Karpas-422 (cell line): ENCODE measurements at regions not wholly inside any gene's neighbourhood (a gene's known extent, or its start where the extent isn't known, plus 50 kb on each side); places are given as distances from the start of the nearest gene placed in this dataset.

ENCODE experiments used
- DNase-seq: peaks from one replicate; pipeline ENCODE4 v3.0.0-alpha.2; 2015
- H2AFZ ChIP-seq: fragments of 200-600 bp; sonication (generic); 2 replicates; pipeline ENCODE4 v1.6.1; 2014; ENCODE audit warnings: antibody characterized with exemption, low read length, mixed read lengths
- H3K27ac ChIP-seq: fragments of 200-600 bp; sonication (generic); 2 replicates; pipeline ENCODE4 v1.5.1; 2014; ENCODE audit warnings: mild to moderate bottlenecking, low read length, moderate library complexity
- H3K27me3 ChIP-seq: fragments of 200-600 bp; sonication (generic); 2 replicates; pipeline ENCODE4 v1.6.1; 2014; ENCODE audit warnings: low read length, mixed read lengths
- H3K36me3 ChIP-seq: fragments of 200-600 bp; sonication (generic); 2 replicates; pipeline ENCODE4 v1.6.1; 2014; ENCODE audit warnings: low read length, mixed read lengths; ENCODE audit not compliant: insufficient read depth
- H3K4me1 ChIP-seq: fragments of 200-600 bp; sonication (generic); 2 replicates; pipeline ENCODE4 v1.6.1; 2014; ENCODE audit warnings: mild to moderate bottlenecking, low read length, mixed read lengths
- H3K4me2 ChIP-seq: fragments of 200-600 bp; sonication (generic); 2 replicates; pipeline ENCODE4 v1.6.1; 2014; ENCODE audit warnings: low read length, low read depth, mild to moderate bottlenecking; ENCODE audit not compliant: poor library complexity, severe bottlenecking
- H3K4me3 ChIP-seq: fragments of 200-600 bp; sonication (generic); 2 replicates; pipeline ENCODE4 v1.5.1; 2014; ENCODE audit warnings: mild to moderate bottlenecking, antibody characterized with exemption, low read length, mixed read lengths
- H3K79me2 ChIP-seq: fragments of 200-600 bp; sonication (generic); 2 replicates; pipeline ENCODE4 v1.6.1; 2014; ENCODE audit warnings: mild to moderate bottlenecking, low read length, mixed read lengths
- H3K9ac ChIP-seq: fragments of 200-600 bp; sonication (generic); 2 replicates; pipeline ENCODE4 v1.6.0; 2014; ENCODE audit warnings: low read length
- H3K9me2 ChIP-seq: fragments of 200-600 bp; sonication (generic), shearing (Covaris generic); replicated peaks from 2 replicates; pipeline ENCODE4 v1.6.0; 2014; ENCODE audit warnings: mild to moderate bottlenecking, low read length, moderate library complexity; ENCODE audit not compliant: insufficient read depth
- H3K9me3 ChIP-seq: fragments of 300-700, 200-600 bp; sonication (generic); 2 replicates; pipeline ENCODE4 v1.6.1; 2014; ENCODE audit warnings: low read length, mixed read lengths
- H4K20me1 ChIP-seq: fragments of 200-600 bp; sonication (generic); 2 replicates; pipeline ENCODE4 v1.6.1; 2014; ENCODE audit warnings: mild to moderate bottlenecking, antibody characterized with exemption, low read length, low read depth; ENCODE audit not compliant: insufficient read depth

DNA sequence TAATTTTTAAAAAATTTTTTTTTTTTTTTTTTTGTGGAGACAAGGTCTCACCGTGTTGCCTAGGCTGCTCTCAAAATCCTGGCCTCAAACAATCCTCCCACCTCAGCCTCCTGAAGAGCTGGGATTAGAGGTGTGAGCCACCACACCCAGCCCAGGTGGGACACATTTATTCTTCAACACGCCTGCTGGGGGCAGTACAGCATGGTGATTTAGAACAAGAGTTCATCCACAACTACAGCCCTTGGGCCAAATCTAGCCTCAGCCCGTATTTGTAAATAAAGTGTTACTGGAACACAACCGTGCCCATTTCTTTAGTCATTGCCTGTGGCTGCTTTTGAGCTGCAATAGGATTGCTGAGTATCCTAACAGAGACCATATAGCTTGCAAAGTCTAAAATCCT, 92.8 kb downstream of the KATNIP start:
- peak; percentile 72 for DNase-seq
- no peak overlapping the region for H3K4me2 ChIP-seq
- no peaks in the 10 kb centered on the region for H3K36me3 ChIP-seq
- no peaks in the 10 kb centered on the region for H3K9me2 ChIP-seq
- no peak overlapping the region for H3K9ac ChIP-seq
- H3K79me2 ChIP-seq = no peaks in the 10 kb centered on the region
- no peak overlapping the region for H3K27ac ChIP-seq
- H3K4me1 ChIP-seq = peaks cover 9% of the 10 kb centered on the region
- no peaks in the 10 kb centered on the region for H4K20me1 ChIP-seq
- H3K9me3 ChIP-seq = no peaks in the 10 kb centered on the region
- H3K27me3 ChIP-seq = no peaks in the 10 kb centered on the region
- no peak overlapping the region for H2AFZ ChIP-seq
- H3K4me3 ChIP-seq = no peak overlapping the region

DNA sequence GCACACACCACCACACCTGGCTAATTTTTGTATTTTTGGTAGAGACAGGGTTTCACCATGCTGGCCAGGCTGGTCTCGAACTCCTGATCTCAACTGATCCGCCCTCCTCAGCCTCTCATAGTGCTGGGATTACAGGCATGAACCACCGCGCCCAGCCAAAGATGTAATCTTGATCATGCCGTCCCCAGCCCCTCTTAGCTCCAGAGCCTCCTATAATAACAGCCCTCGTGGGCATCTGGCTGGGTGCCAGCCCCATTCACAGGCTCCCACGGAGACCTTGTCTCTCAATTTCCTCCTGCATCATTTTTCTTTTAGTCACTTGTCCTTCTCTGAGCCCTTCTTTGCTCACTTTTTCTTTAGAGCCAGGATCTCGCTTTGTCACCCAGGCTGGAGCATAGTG, 94.2 kb downstream of the KATNIP start:
- no peak overlapping the region for H2AFZ ChIP-seq
- no peak overlapping the region for H3K4me3 ChIP-seq
- no peak overlapping the region for H3K4me2 ChIP-seq
- DNase-seq = no peak
- no peaks in the 10 kb centered on the region for H3K9me3 ChIP-seq
- no peaks in the 10 kb centered on the region for H3K9me2 ChIP-seq
- H3K4me1 ChIP-seq = peaks cover 9% of the 10 kb centered on the region
- H3K36me3 ChIP-seq = no peaks in the 10 kb centered on the region
- H3K27ac ChIP-seq = no peak overlapping the region
- H3K27me3 ChIP-seq = no peaks in the 10 kb centered on the region
- no peak overlapping the region for H3K9ac ChIP-seq
- no peaks in the 10 kb centered on the region for H4K20me1 ChIP-seq
- no peaks in the 10 kb centered on the region for H3K79me2 ChIP-seq

DNA sequence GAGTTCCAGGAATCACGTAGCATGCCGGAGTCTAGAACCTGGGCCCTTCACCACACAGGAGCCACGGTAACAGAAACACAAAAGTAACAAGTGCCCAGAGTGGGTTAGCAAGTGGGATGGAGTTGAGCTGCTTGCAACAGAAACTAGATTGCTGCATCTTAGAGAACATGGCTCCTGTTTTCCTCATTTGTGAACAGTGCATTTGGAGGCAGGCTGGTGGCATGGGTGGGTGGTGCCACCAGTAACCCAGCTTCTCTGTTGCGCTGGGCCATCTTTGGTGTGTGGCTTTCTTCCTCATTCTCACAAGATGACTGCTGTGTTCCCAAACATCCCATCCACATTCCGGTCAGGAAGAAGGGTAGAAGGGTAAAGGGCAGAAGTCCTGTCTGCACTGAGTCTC, 95.5 kb downstream of the KATNIP start:
- H3K4me3 ChIP-seq = no peak overlapping the region
- no peaks in the 10 kb centered on the region for H4K20me1 ChIP-seq
- H3K9me2 ChIP-seq = no peaks in the 10 kb centered on the region
- no peak overlapping the region for H3K9ac ChIP-seq
- no peaks in the 10 kb centered on the region for H3K9me3 ChIP-seq
- no peaks in the 10 kb centered on the region for H3K79me2 ChIP-seq
- H3K36me3 ChIP-seq = no peaks in the 10 kb centered on the region
- DNase-seq = no peak
- H3K27ac ChIP-seq = no peak overlapping the region
- H3K27me3 ChIP-seq = no peaks in the 10 kb centered on the region
- H3K4me2 ChIP-seq = no peak overlapping the region
- no peaks in the 10 kb centered on the region for H3K4me1 ChIP-seq
- no peak overlapping the region for H2AFZ ChIP-seq

DNA sequence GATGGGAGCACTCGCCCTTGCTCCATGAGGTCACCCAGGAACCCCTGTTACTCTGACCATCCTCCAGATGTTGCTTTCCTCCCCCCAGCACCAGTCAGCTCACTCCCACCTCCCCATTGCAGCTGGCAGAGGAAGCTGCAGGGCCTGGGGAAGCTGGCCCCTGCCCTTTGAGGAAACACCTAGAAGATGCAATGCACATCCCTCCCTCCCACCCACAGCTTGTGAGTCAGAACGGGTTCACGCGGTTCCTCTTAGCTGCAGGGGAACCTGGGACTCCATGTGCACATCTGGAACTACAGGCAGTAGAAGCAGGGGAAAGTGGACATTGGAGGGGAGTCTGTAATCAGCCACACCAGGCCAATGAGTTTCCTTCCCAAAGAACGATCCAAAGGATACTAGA, 96.9 kb downstream of the KATNIP start:
- no peaks in the 10 kb centered on the region for H4K20me1 ChIP-seq
- H3K27ac ChIP-seq = no peak overlapping the region
- H2AFZ ChIP-seq = no peak overlapping the region
- no peak overlapping the region for H3K4me3 ChIP-seq
- H3K36me3 ChIP-seq = no peaks in the 10 kb centered on the region
- H3K9me3 ChIP-seq = no peaks in the 10 kb centered on the region
- no peak for DNase-seq
- H3K27me3 ChIP-seq = no peaks in the 10 kb centered on the region
- no peaks in the 10 kb centered on the region for H3K9me2 ChIP-seq
- H3K4me2 ChIP-seq = no peak overlapping the region
- H3K79me2 ChIP-seq = no peaks in the 10 kb centered on the region
- H3K9ac ChIP-seq = no peak overlapping the region
- no peaks in the 10 kb centered on the region for H3K4me1 ChIP-seq

DNA sequence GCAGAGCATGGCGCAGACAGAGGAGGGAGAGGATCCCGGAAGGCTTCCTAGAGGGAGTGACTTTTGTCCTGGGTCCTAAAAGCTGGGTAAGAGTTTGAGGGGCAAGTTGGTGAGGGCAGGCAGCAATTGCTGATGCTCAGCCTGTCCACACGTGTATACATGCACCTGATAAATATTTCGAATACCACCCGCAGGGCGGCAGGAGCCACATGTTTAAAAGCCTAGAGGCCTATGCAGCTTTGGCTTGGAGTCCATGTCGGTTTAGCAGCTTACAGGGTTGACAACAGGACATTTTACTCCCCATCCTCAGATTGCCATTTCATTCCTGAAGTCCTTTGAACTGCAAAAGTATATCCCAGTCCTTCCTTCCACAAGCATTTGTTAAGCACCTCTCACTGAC, 99.1 kb downstream of the KATNIP start:
- Histone ChIP-seq H3K9ac (no peak overlapping the region), H3K9me3 (no peaks in the 10 kb centered on the region), H3K27me3 (no peaks in the 10 kb centered on the region), H4K20me1 (no peaks in the 10 kb centered on the region), H3K27ac (no peak overlapping the region), H3K79me2 (no peaks in the 10 kb centered on the region), H3K4me1 (no peaks in the 10 kb centered on the region), H3K4me2 (no peak overlapping the region), H3K9me2 (no peaks in the 10 kb centered on the region), H2AFZ (no peak overlapping the region), H3K4me3 (no peak overlapping the region), H3K36me3 (no peaks in the 10 kb centered on the region)
- no peak for DNase-seq

DNA sequence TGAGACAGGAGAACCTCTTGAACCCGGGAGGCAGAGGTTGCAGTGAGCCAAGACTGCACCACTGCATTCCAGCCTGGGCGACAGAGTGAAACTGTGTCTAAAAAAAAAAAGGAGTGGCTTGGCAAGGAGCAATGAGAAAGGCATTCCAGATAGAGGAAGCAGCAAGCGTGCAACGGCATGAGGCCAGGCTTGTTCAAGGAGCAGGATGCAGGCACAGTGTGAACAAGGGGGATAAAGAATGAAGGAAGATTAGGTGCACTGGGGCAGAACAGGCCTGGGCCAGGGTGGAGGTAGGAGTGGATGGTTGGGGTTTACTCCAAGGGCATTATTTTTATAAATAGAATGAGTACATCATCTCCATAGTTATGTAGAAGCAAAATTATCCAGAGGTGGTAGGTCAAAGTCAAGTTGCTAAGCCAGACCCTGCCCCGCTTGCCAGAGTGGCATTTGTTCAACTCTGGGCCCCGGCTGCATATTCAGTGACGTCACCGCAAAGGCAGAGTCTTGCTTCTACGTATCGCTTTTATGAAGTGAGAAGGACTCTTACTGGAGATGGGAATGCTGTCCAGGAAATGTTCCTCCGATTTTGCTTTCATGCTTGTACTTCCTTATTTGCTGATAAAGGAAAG, 100.2 kb downstream of the KATNIP start:
- H3K9me3 ChIP-seq = no peaks in the 10 kb centered on the region
- H3K9ac ChIP-seq = no peak overlapping the region

DNA sequence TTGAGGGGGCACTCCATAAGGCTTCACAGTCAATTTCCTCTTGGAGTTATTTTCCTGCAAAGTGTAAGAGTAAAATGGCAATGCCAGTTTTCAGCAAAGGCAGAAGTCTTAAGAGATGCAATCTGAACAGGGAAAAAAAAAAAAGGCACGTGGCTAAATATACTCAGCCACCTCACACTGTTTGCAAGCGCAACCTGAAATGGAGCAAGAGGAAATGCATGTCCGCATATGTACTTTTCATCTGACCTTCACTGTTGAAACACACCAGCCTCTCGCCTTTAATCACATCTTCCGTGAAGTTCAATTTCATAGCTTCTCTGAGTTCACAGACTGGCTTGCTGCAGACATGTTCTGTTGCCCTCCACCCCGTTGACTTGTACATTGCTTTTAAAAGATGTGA, 101.4 kb downstream of the KATNIP start:
- H2AFZ ChIP-seq = no peak overlapping the region
- no peak overlapping the region for H3K9ac ChIP-seq
- no peak for DNase-seq

More for the DNA sequence above, 100.2 kb downstream of the KATNIP start:
- H3K4me2 ChIP-seq = no peak overlapping the region
- H3K79me2 ChIP-seq = no peaks in the 10 kb centered on the region
- H3K4me1 ChIP-seq = no peaks in the 10 kb centered on the region
- H3K27ac ChIP-seq = no peak overlapping the region
- no peaks in the 10 kb centered on the region for H3K36me3 ChIP-seq
- H3K4me3 ChIP-seq = no peak overlapping the region
- DNase-seq = no peak
- no peaks in the 10 kb centered on the region for H4K20me1 ChIP-seq
- H3K9me2 ChIP-seq = no peaks in the 10 kb centered on the region
- no peak overlapping the region for H2AFZ ChIP-seq
- no peaks in the 10 kb centered on the region for H3K27me3 ChIP-seq

DNA sequence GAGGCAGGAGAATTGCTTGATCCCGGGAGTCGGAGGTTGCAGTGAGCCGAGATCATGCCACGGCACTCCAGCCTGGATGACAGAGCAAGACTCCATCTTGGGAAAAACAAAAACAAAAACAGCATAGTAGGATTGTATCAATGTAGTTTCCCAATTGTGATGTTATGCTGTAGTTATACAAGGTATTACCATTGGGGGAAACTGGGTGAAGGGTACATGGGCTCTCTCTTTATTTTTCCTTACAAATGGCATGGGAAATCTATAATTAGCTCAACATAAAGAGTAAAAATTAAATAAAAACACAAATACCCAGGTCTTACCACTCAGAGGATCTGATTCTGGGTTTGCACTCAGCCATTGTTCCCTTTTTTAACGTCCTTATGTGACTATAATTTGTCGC, 107.9 kb downstream of the KATNIP start:
- Histone ChIP-seq H3K4me3 (no peak overlapping the region), H3K4me1 (no peaks in the 10 kb centered on the region), H3K79me2 (no peaks in the 10 kb centered on the region), H4K20me1 (no peaks in the 10 kb centered on the region), H3K27ac (no peak overlapping the region), H3K4me2 (no peak overlapping the region), H2AFZ (no peak overlapping the region), H3K27me3 (no peaks in the 10 kb centered on the region), H3K9ac (no peak overlapping the region), H3K9me3 (no peaks in the 10 kb centered on the region), H3K9me2 (no peaks in the 10 kb centered on the region), H3K36me3 (no peaks in the 10 kb centered on the region)
- DNase-seq = no peak

More for the DNA sequence above, 101.4 kb downstream of the KATNIP start:
- Histone ChIP-seq H3K79me2 (no peaks in the 10 kb centered on the region), H4K20me1 (no peaks in the 10 kb centered on the region), H3K27me3 (no peaks in the 10 kb centered on the region), H3K9me3 (no peaks in the 10 kb centered on the region), H3K4me2 (no peak overlapping the region), H3K36me3 (no peaks in the 10 kb centered on the region), H3K4me1 (no peaks in the 10 kb centered on the region), H3K9me2 (no peaks in the 10 kb centered on the region), H3K4me3 (no peak overlapping the region), H3K27ac (no peak overlapping the region)

DNA sequence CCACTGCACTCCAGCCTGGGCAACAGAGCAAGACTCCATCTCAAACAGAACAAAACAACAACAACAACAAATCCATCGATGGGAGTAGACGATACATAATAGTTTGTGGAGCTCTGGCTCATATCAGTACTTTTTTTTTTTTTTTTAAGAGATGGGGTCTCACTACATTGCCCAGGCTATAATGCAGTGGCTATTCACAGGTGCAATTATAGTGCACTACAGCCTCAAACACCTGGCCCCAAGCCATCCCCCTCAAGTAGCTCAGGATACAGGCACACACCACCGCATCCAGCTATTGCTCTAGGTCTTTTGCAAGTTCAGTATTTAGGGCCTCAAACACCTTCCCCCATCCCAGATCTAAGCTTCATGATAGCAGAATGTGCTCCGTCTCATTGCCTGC, 110.6 kb downstream of the KATNIP start:
- no peaks in the 10 kb centered on the region for H3K27me3 ChIP-seq
- no peaks in the 10 kb centered on the region for H3K9me3 ChIP-seq
- H3K4me2 ChIP-seq = no peak overlapping the region
- H2AFZ ChIP-seq = no peak overlapping the region
- no peak overlapping the region for H3K4me3 ChIP-seq
- no peaks in the 10 kb centered on the region for H3K36me3 ChIP-seq
- no peaks in the 10 kb centered on the region for H3K79me2 ChIP-seq
- H3K9ac ChIP-seq = no peak overlapping the region
- H4K20me1 ChIP-seq = no peaks in the 10 kb centered on the region
- no peaks in the 10 kb centered on the region for H3K9me2 ChIP-seq
- H3K27ac ChIP-seq = no peak overlapping the region
- DNase-seq = no peak
- no peaks in the 10 kb centered on the region for H3K4me1 ChIP-seq
